Upper lobe of left lung (tissue), 6 donors: ENCODE measurements at regions not wholly inside any gene's neighbourhood (a gene's known extent, or its start where the extent isn't known, plus 50 kb on each side); places are given as distances from the start of the nearest gene placed in this dataset.
"Not testable (repeated sequence)": the region's sequence is repeated elsewhere in the genome, so short reads cannot be mapped to it uniquely, and the experiment has no call there.

Source experiments
- ATAC-seq, 2 donors: fragments of 200-7000 bp; cut with Tn5 transposase; one replicate each; pipeline ENCODE4 v1.9.1; 2022; ENCODE audit warnings: mild to moderate bottlenecking in 2 of 2, moderate library complexity in 2 of 2; ENCODE audit not compliant: low FRiP score in 2 of 2
- DNase-seq, 2 donors: peaks; one replicate each; pipeline ENCODE4 v3.0.0-alpha.2; 2019 to 2020
- H3K27ac ChIP-seq, 4 donors: fragments of 200-600 bp; sonication (generic); one replicate each; pipeline ENCODE4 v1.5.1; 2016 to 2019
- H3K27me3 ChIP-seq, 4 donors: fragments of 200-600 bp; sonication (generic); one replicate each; pipeline ENCODE4 v1.5.1; 2017 to 2019
- H3K36me3 ChIP-seq, 4 donors: fragments of 200-600 bp; sonication (generic); one replicate each; pipeline ENCODE4 v1.5.1; 2016 to 2019
- H3K4me1 ChIP-seq, 4 donors: fragments of 200-600 bp; sonication (generic); one replicate each; pipeline ENCODE4 v1.5.1; 2018 to 2019
- H3K4me3 ChIP-seq, 4 donors: fragments of 200-600 bp; sonication (generic); one replicate each; pipeline ENCODE4 v1.5.1; 2017 to 2019; ENCODE audit warnings: mild to moderate bottlenecking in 2 of 4, moderate library complexity in 1 of 4
- H3K9me3 ChIP-seq, 4 donors: fragments of 200-600 bp; sonication (generic); one replicate each; pipeline ENCODE4 v1.5.1; 2018 to 2019
- EP300 ChIP-seq, 4 donors: sonication (generic); formaldehyde crosslinking; IDR thresholded peaks; one replicate each; pipeline ENCODE4 v1.5.1; 2017; ENCODE audit warnings: antibody characterized with exemption in 4 of 4, control low read depth in 2 of 4
- POLR2A ChIP-seq, 4 donors: fragments of 450-650 bp; IDR thresholded peaks; one replicate each; pipeline ENCODE4 v1.5.1; 2016 to 2017; ENCODE audit warnings: antibody characterized with exemption in 4 of 4, mild to moderate bottlenecking in 2 of 4
- POLR2AphosphoS5 ChIP-seq, 2 donors: sonication (generic); formaldehyde crosslinking; IDR thresholded peaks; one replicate each; pipeline ENCODE4 v1.5.1; 2017; ENCODE audit warnings: antibody characterized with exemption in 2 of 2
- WGBS, 2 donors: methylation state at CpG; one replicate each; pipeline ENCODE4 v1.1.5; 2017 to 2018; 5-methylcytosine and 5-hydroxymethylcytosine counted together
- TF ChIP-seq, protein P1 (sequence below), 6 experiments: fragments of 450-650 bp in 4 of 6; fragments of 200-600 bp in 2 of 6; sonication (generic) in 2 of 6; IDR thresholded peaks; one replicate each; pipeline ENCODE4 v1.5.1; 2016 to 2019; ENCODE audit warnings: antibody characterized with exemption in 6 of 6
- donor health status: DM: no; HTN: no; CAD: no; lungs with moderate emphysema.
- donor health status: DM: no; HTN: yes; CAD: no; lungs with severe emphysema.

DNA sequence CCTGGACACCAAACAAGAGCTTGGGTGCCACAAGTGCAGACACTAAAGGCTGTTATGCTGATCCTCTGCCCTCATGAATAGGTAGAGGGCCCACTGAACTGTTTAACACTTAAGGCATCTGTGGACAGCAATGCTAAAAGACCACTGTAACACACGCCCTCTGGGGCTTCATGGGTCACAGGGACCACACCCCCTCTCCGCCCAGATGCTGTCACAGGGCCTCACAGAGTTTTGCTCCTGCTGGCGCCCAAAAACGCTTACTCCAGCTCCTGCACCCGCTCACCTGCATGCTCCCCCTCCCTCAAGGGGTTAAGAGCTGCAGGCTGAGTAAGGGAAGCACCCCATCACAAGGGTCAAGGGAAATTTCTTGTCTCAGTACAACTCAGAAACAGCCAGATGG is 141.8 kb upstream of the NUDT4 start:
- WGBS, 2 donors = 95 to 98% methylated on average over 5 of the region's 5 CpGs

DNA sequence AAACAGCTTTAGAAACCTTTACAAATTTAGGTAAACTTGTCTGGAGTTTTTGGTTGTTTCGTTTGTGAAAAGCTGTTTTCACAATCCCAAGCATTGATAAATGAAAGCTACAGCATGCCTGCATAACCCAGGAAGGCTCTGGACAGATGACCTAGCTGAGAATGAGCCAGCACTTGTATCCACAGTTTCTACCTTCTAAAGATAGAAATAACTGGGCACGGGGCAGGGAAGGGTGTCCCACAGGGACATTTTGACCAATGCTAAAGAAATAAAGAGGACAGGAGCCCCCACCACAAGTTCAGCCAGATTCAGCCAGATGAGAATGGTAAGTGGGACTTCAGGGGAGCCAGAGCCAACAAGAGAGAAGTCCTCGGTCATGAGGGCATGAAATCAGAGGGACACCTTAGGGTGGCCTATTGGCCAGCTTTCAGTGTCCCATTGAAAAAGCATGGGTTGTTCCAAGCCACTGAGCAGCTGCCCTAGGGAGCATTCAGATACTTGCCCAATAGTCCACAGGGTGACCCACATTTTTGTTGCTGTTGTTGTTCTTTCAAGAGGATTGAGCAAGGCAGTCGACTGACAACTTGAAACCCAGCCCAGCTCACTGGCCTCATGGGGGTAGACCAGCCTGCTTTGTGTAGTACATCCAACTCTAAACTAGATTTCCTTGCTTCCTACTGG is 140.3 kb upstream of the NUDT4 start:
- Histone ChIP-seq H3K27me3 (no peaks in the 10 kb centered on the region), H3K36me3 (no peaks in the 10 kb centered on the region), H3K4me1 (peaks cover 0 to 5% (median 0%) of the 10 kb centered on the region in 4 donors), H3K4me3 (no peak overlapping the region), H3K9me3 (peaks cover 0 to 5% (median 4%) of the 10 kb centered on the region in 4 donors), H3K27ac (no peak overlapping the region)
- ATAC-seq (no peak), DNase-seq (peak in 1 of 2 donors; percentile 48)
- 63 to 82% methylated on average over 4 of the region's 4 CpGs for WGBS, 2 donors
- TF ChIP-seq POLR2A (IDR thresholded peaks at IDR 0.05) = no peak
- TF ChIP-seq, protein P1, sequence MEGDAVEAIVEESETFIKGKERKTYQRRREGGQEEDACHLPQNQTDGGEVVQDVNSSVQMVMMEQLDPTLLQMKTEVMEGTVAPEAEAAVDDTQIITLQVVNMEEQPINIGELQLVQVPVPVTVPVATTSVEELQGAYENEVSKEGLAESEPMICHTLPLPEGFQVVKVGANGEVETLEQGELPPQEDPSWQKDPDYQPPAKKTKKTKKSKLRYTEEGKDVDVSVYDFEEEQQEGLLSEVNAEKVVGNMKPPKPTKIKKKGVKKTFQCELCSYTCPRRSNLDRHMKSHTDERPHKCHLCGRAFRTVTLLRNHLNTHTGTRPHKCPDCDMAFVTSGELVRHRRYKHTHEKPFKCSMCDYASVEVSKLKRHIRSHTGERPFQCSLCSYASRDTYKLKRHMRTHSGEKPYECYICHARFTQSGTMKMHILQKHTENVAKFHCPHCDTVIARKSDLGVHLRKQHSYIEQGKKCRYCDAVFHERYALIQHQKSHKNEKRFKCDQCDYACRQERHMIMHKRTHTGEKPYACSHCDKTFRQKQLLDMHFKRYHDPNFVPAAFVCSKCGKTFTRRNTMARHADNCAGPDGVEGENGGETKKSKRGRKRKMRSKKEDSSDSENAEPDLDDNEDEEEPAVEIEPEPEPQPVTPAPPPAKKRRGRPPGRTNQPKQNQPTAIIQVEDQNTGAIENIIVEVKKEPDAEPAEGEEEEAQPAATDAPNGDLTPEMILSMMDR (IDR thresholded peaks at IDR 0.05) = no peak
- no peak for TF ChIP-seq EP300 (IDR thresholded peaks at IDR 0.05)
- TF ChIP-seq POLR2AphosphoS5 (IDR thresholded peaks at IDR 0.05) = no peak

More for the DNA sequence above, 141.8 kb upstream of the NUDT4 start:
- no peak for ATAC-seq
- no peaks in the 10 kb centered on the region for H3K27me3 ChIP-seq
- H3K4me1 ChIP-seq = peaks cover 0 to 5% (median 0%) of the 10 kb centered on the region in 4 donors
- peaks cover 0 to 5% (median 4%) of the 10 kb centered on the region in 4 donors for H3K9me3 ChIP-seq
- no peak overlapping the region for H3K27ac ChIP-seq
- DNase-seq = no peak
- H3K36me3 ChIP-seq = no peaks in the 10 kb centered on the region
- TF ChIP-seq, protein P1 (IDR thresholded peaks at IDR 0.05) = no peak
- TF ChIP-seq POLR2A (IDR thresholded peaks at IDR 0.05) (no peak), EP300 (IDR thresholded peaks at IDR 0.05) (no peak), POLR2AphosphoS5 (IDR thresholded peaks at IDR 0.05) (no peak)
- no peak overlapping the region for H3K4me3 ChIP-seq

GRCh38 chr12:93238512-93239262 is 139.0 kb upstream of the NUDT4 start:
- not testable (repeated sequence) for H3K27me3 ChIP-seq, H3K4me3 ChIP-seq, DNase-seq, H3K36me3 ChIP-seq, H3K27ac ChIP-seq, H3K4me1 ChIP-seq, H3K9me3 ChIP-seq, ATAC-seq
- 84 to 92% methylated on average over 6 of the region's 6 CpGs for WGBS, 2 donors

- not testable (repeated sequence) for DNase-seq, ATAC-seq, H3K36me3 ChIP-seq, H3K4me3 ChIP-seq, H3K27ac ChIP-seq, H3K27me3 ChIP-seq, H3K9me3 ChIP-seq
- H3K4me1 ChIP-seq = peaks cover 6 to 20% (median 10%) of the 10 kb centered on the region in 4 donors
- WGBS, 2 donors = 95 to 98% methylated on average over 2 of the region's 2 CpGs
Observed at GRCh38 chr12:93239789-93240188, 137.9 kb upstream of the NUDT4 start.

DNA sequence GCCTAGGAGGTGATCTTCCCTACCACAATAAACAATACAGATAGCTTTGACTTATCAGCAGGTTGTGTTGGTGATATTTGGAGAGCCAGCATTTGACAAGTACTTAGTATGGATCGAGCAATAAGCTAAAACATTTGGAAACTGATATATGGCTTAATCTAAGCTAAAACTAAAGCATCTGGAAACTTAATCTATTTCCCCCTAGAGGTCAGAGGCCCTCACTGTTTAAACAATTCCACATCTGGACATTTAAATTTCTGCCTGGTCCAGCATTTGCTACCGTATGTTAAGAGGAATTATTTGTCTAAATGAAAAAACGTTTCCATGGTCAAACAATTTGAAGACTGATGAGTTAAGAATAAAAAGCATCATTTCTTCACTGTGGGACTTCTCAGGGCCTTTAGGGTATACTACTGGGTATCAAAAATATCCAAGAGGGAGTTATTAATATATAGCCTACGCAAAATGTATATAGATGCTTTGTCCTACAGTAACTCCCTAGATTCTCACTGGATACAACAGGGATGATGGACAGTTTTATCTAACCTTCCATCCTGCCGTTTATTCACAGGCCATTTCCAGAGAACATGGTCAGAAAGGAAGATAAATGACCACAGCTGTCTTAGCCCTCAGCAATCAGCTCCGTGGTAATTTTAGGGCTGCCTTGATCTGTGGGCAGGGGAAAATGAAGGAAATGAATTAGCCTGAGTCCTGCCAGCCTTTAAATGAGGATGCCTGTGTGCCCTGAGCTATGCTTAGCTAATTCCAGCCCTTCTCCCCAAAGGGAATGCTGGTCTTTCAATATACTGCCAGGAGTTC is 135.4 kb upstream of the NUDT4 start:
- Histone ChIP-seq H3K27me3 (no peaks in the 10 kb centered on the region), H3K27ac (peak overlapping the region in 1 of 4 donors; percentile 82), H3K36me3 (no peaks in the 10 kb centered on the region), H3K4me1 (peaks cover 7 to 17% (median 10%) of the 10 kb centered on the region in 4 donors), H3K9me3 (peaks cover 0 to 5% (median 4%) of the 10 kb centered on the region in 4 donors), H3K4me3 (no peak overlapping the region)
- WGBS, 2 donors = 66 to 72% methylated on average over 6 of the region's 6 CpGs
- ATAC-seq (no peak), DNase-seq (no peak)
- TF ChIP-seq POLR2AphosphoS5 (IDR thresholded peaks at IDR 0.05) (no peak), EP300 (IDR thresholded peaks at IDR 0.05) (no peak), POLR2A (IDR thresholded peaks at IDR 0.05) (no peak)
- TF ChIP-seq, protein P1 (IDR thresholded peaks at IDR 0.05) = no peak
